ENCODE measurements at regions not wholly inside any gene's neighbourhood (a gene's known extent, or its start where the extent isn't known, plus 50 kb on each side); places are given as distances from the start of the nearest gene placed in this dataset.

DNA sequence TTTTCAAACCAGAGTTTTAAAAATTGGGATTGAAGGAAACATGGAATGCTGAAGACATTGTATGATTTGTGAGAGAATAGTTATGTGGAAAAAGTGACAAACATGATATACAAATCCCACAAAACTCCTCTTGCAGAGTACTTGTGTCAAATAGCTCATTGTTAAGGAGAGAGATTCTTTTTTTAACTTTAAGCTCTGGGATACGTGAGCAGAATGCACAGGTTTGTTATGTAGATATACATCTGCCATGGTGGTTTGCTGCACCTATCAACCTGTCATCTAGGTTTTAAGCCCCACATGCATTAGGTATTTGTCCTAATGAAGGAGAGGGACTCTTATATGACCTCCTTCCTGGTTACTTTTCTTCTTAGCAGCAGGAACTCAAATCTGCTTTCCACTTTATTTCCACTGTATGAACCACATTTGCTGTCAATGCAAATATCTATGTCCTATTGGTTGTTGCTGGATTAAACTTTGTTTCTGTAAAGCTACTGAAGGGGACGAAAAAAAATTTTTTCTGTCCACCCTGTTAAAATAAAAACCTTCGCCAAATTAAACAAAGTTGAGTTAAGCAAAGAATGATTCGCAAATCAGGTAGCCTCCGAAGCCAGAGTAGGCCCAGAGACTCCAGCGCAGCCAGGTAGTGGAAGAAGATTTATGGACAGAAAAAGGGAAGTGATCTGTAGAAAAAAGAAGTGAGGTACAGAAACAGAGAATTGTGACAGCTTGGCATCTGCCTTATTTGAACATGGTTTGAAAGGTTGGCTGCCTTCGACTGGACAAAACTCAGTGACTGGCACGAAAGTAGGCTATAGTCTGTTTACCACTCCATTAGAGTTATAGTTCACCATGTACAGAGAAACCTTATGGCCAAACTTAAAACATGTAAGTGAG is 430.1 kb upstream of the CHST9 start:
- Histone ChIP-seq H2AFZ (ENCODE audit: insufficient read depth, low read depth, low read length, poor library complexity, severe bottlenecking) (no peak overlapping the region), H3K36me3 (replicated peaks in 1 of 2; ENCODE audit: control insufficient read depth in 1 of 2, insufficient read depth in 2 of 2, low read length in 2 of 2) (no peaks in the 10 kb centered on the region), H3K27ac (ENCODE audit: low read depth in 1 of 2, low read length in 2 of 2) (no peak overlapping the region), H3K4me1 (ENCODE audit: control insufficient read depth in 1 of 2, insufficient read depth in 2 of 2, low read length in 2 of 2) (no peaks in the 10 kb centered on the region), H4K20me1 (ENCODE audit: insufficient read depth, low read length) (no peaks in the 10 kb centered on the region), H3K4me3 (replicated peaks in 1 of 3; ENCODE audit: low read depth in 2 of 3, low read length in 3 of 3) (no peak overlapping the region), H3K79me2 (ENCODE audit: insufficient read depth, low read length) (no peaks in the 10 kb centered on the region), H3K9ac (ENCODE audit: insufficient read depth, low read length, poor library complexity, severe bottlenecking) (no peak overlapping the region), H3K9me3 (replicated peaks in 1 of 2; ENCODE audit: control insufficient read depth in 1 of 2, insufficient read depth in 1 of 2, low read length in 2 of 2) (no peaks in the 10 kb centered on the region), H3K27me3 (ENCODE audit: control insufficient read depth in 2 of 2, insufficient read depth in 2 of 2, low read length in 2 of 2) (no peaks in the 10 kb centered on the region), H3K4me2 (replicated peaks; ENCODE audit: extremely low read depth, low read length, poor library complexity, severe bottlenecking) (no peak overlapping the region)
- no peak overlapping the region for H3K4me3 Mint-ChIP-seq
- 82% methylated on average over 6 of the region's 8 CpGs for WGBS (ENCODE audit: insufficient coverage)
- no peaks in the 10 kb centered on the region for H3K36me3 Mint-ChIP-seq
- no peak for DNase-seq
- no peak overlapping the region for H3K27ac Mint-ChIP-seq
- TF ChIP-seq CTCF (IDR thresholded peaks at IDR 0.05) = no peak
- H3K4me1 Mint-ChIP-seq = no peaks in the 10 kb centered on the region
- intact Hi-C loops (cut with micrococcal nuclease) = loop anchor here in 1 of 2 donors (5.0 kb wide), 1 partner anchor 993 kb away; no protein-coding TSS in a partner anchor
- H3K27me3 Mint-ChIP-seq (ENCODE audit: low read depth in 3 of 3) = peaks cover 0 to 1% (median 0%) of the 10 kb centered on the region in 3 donors
- H3K9me3 Mint-ChIP-seq = peaks cover 0 to 3% (median 0%) of the 10 kb centered on the region in 7 donors

DNA sequence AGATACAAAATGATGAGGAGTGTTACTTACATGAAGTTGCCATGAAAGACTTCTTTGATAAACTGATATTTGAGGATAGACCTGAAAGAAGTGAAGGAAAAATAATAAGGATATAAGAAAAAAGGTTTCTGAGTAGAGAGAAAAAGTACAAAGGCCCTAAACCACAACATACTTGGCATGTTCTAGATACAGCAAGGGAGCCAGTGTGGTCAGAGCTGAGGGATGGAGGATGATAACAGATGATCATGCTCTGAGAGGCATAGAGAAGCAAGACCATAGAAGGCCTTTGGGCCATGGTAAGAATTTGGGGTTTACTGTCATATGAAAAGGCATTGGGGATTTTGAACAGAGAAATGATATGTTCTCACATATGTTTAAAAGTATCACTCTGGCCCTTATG is 424.1 kb upstream of the CHST9 start:
- TF ChIP-seq CTCF (IDR thresholded peaks at IDR 0.05) = no peak
- no peak overlapping the region for H3K4me2 ChIP-seq (replicated peaks; ENCODE audit: extremely low read depth, low read length, poor library complexity, severe bottlenecking)
- no peaks in the 10 kb centered on the region for H3K27me3 ChIP-seq (ENCODE audit: control insufficient read depth in 2 of 2, insufficient read depth in 2 of 2, low read length in 2 of 2)
- no peak for DNase-seq
- no peaks in the 10 kb centered on the region for H3K4me1 Mint-ChIP-seq
- no peaks in the 10 kb centered on the region for H3K9me3 ChIP-seq (replicated peaks in 1 of 2; ENCODE audit: control insufficient read depth in 1 of 2, insufficient read depth in 1 of 2, low read length in 2 of 2)
- no peak overlapping the region for H3K4me3 ChIP-seq (replicated peaks in 1 of 3; ENCODE audit: low read depth in 2 of 3, low read length in 3 of 3)
- no peak overlapping the region for H3K4me3 Mint-ChIP-seq
- no peaks in the 10 kb centered on the region for H3K79me2 ChIP-seq (ENCODE audit: insufficient read depth, low read length)
- H4K20me1 ChIP-seq (ENCODE audit: insufficient read depth, low read length) = no peaks in the 10 kb centered on the region
- intact Hi-C loops (cut with micrococcal nuclease) = no loop called here
- no peaks in the 10 kb centered on the region for H3K36me3 ChIP-seq (replicated peaks in 1 of 2; ENCODE audit: control insufficient read depth in 1 of 2, insufficient read depth in 2 of 2, low read length in 2 of 2)
- H3K27ac ChIP-seq (ENCODE audit: low read depth in 1 of 2, low read length in 2 of 2) = no peak overlapping the region
- no peak overlapping the region for H3K9ac ChIP-seq (ENCODE audit: insufficient read depth, low read length, poor library complexity, severe bottlenecking)
- H2AFZ ChIP-seq (ENCODE audit: insufficient read depth, low read depth, low read length, poor library complexity, severe bottlenecking) = no peak overlapping the region
- no peak overlapping the region for H3K27ac Mint-ChIP-seq
- H3K36me3 Mint-ChIP-seq = no peaks in the 10 kb centered on the region
- H3K9me3 Mint-ChIP-seq = no peaks in the 10 kb centered on the region
- no peaks in the 10 kb centered on the region for H3K27me3 Mint-ChIP-seq (ENCODE audit: low read depth in 3 of 3)
- H3K4me1 ChIP-seq (ENCODE audit: control insufficient read depth in 1 of 2, insufficient read depth in 2 of 2, low read length in 2 of 2) = no peaks in the 10 kb centered on the region
